ENCODE measurements at regions not wholly inside any gene's neighbourhood (a gene's known extent, or its start where the extent isn't known, plus 50 kb on each side); places are given as distances from the start of the nearest gene placed in this dataset.

GRCh38 chr2:239884051-239884405, 141.1 kb downstream of the NDUFA10 start:
- Histone ChIP-seq H3K4me1 (peaks cover 0 to 7% (median 0%) of the 10 kb centered on the region in 4 donors), H3K4me3 (no peak overlapping the region), H3K36me3 (peaks cover 0 to 4% (median 0%) of the 10 kb centered on the region in 4 donors), H3K27me3 (no peaks in the 10 kb centered on the region), H3K27ac (no peak overlapping the region), H3K9me3 (peaks cover 22 to 31% of the 10 kb centered on the region in 2 donors)
- WGBS, 2 donors (ENCODE audit: low coverage in 1 of 2), result 91% methylated on average over 5 of the region's 5 CpGs; no CpG with 5 or more reads in 1 of the 2 donors
- intact Hi-C loops (cut with DNase I; ENCODE audit: low total_unique reads) (no loop called here), in situ Hi-C loops (cut with MboI; ENCODE audit: low pct_ligation_motif_present in 1 of 4, low pct_unique_long_range_greater_than_20kb in 1 of 4, low sequenced_read_pairs in 3 of 4) (loop anchor here in 2 of 4 donors (10.0 to 25.0 kb wide), 2 partner anchors 622 to 849 kb away; no protein-coding TSS in a partner anchor)
- no peak for DNase-seq
- TF ChIP-seq CTCF (IDR thresholded peaks at IDR 0.05), result no peak
- no peak for TF ChIP-seq POLR2AphosphoS5 (IDR thresholded peaks at IDR 0.05)
- TF ChIP-seq EP300 (IDR thresholded peaks at IDR 0.05; ENCODE audit: low read depth), result no peak
- no peak for TF ChIP-seq POLR2A (IDR thresholded peaks at IDR 0.05)

GRCh38 chr2:239883326-239884050, 141.7 kb downstream of the NDUFA10 start:
- intact Hi-C loops (cut with DNase I; ENCODE audit: low total_unique reads), result no loop called here

GRCh38 chr2:239882781-239883180, 142.4 kb downstream of the NDUFA10 start:
- in situ Hi-C loops (cut with MboI; ENCODE audit: low pct_ligation_motif_present in 1 of 4, low pct_unique_long_range_greater_than_20kb in 1 of 4, low sequenced_read_pairs in 3 of 4), result loop anchor here in 2 of 4 donors (10.0 to 25.0 kb wide), 2 partner anchors 620 to 848 kb away; no protein-coding TSS in a partner anchor
- WGBS, 2 donors (ENCODE audit: low coverage in 1 of 2), result 73% methylated on average over 4 of the region's 4 CpGs; no CpG with 5 or more reads in 1 of the 2 donors
- TF ChIP-seq POLR2AphosphoS5 (IDR thresholded peaks at IDR 0.05) (no peak), EP300 (IDR thresholded peaks at IDR 0.05; ENCODE audit: low read depth) (no peak), POLR2A (IDR thresholded peaks at IDR 0.05) (no peak), CTCF (IDR thresholded peaks at IDR 0.05) (no peak)
- Histone ChIP-seq H3K9me3 (peaks cover 22 to 31% of the 10 kb centered on the region in 2 donors), H3K36me3 (peaks cover 0 to 4% (median 0%) of the 10 kb centered on the region in 4 donors), H3K27me3 (no peaks in the 10 kb centered on the region), H3K27ac (no peak overlapping the region), H3K4me1 (peaks cover 0 to 7% (median 0%) of the 10 kb centered on the region in 4 donors), H3K4me3 (no peak overlapping the region)
- DNase-seq, result no peak
- intact Hi-C loops (cut with DNase I; ENCODE audit: low total_unique reads), result no loop called here

More at GRCh38 chr2:239883326-239884050, 141.7 kb downstream of the NDUFA10 start:
- Histone ChIP-seq H3K27me3 (no peaks in the 10 kb centered on the region), H3K4me3 (no peak overlapping the region), H3K4me1 (peaks cover 0 to 7% (median 0%) of the 10 kb centered on the region in 4 donors), H3K27ac (no peak overlapping the region), H3K36me3 (peaks cover 0 to 4% (median 0%) of the 10 kb centered on the region in 4 donors), H3K9me3 (peaks cover 22 to 31% of the 10 kb centered on the region in 2 donors)
- TF ChIP-seq POLR2AphosphoS5 (IDR thresholded peaks at IDR 0.05) (no peak), POLR2A (IDR thresholded peaks at IDR 0.05) (no peak), CTCF (IDR thresholded peaks at IDR 0.05) (no peak), EP300 (IDR thresholded peaks at IDR 0.05; ENCODE audit: low read depth) (no peak)
- WGBS, 2 donors (ENCODE audit: low coverage in 1 of 2), result 86% methylated on average over 12 of the region's 12 CpGs; no CpG with 5 or more reads in 1 of the 2 donors
- in situ Hi-C loops (cut with MboI; ENCODE audit: low pct_ligation_motif_present in 1 of 4, low pct_unique_long_range_greater_than_20kb in 1 of 4, low sequenced_read_pairs in 3 of 4), result loop anchor here in 2 of 4 donors (10.0 to 25.0 kb wide), 2 partner anchors 621 to 849 kb away; no protein-coding TSS in a partner anchor
- no peak for DNase-seq

- 32% methylated on average over 5 of the region's 5 CpGs; no CpG with 5 or more reads in 1 of the 2 donors for WGBS, 2 donors (ENCODE audit: low coverage in 1 of 2)
- Histone ChIP-seq H3K4me1 (peaks cover 0 to 7% (median 0%) of the 10 kb centered on the region in 4 donors), H3K9me3 (peaks cover 22 to 31% of the 10 kb centered on the region in 2 donors), H3K27me3 (no peaks in the 10 kb centered on the region), H3K4me3 (no peak overlapping the region), H3K27ac (no peak overlapping the region), H3K36me3 (peaks cover 0 to 4% (median 0%) of the 10 kb centered on the region in 4 donors)
- in situ Hi-C loops (cut with MboI; ENCODE audit: low pct_ligation_motif_present in 1 of 4, low pct_unique_long_range_greater_than_20kb in 1 of 4, low sequenced_read_pairs in 3 of 4) (loop anchor here in 2 of 4 donors (10.0 to 25.0 kb wide), 2 partner anchors 620 to 848 kb away; no protein-coding TSS in a partner anchor), intact Hi-C loops (cut with DNase I; ENCODE audit: low total_unique reads) (no loop called here)
- TF ChIP-seq CTCF (IDR thresholded peaks at IDR 0.05), result peak; percentile 64 to 74 (median 67)
- no peak for TF ChIP-seq POLR2A (IDR thresholded peaks at IDR 0.05)
- TF ChIP-seq EP300 (IDR thresholded peaks at IDR 0.05; ENCODE audit: low read depth), result no peak
- peak; percentile 66 for DNase-seq
Observed at GRCh38 chr2:239882331-239882732, 142.8 kb downstream of the NDUFA10 start.
